ENCODE measurements at regions not wholly inside any gene's neighbourhood (a gene's known extent, or its start where the extent isn't known, plus 50 kb on each side); places are given as distances from the start of the nearest gene placed in this dataset.

GRCh38 chr2:158045362-158045761 is 56.3 kb upstream of the UPP2 start:
- intact Hi-C loops (cut with DNase I; ENCODE audit: low total_unique reads), result no loop called here
- no peaks in the 10 kb centered on the region for H3K4me1 ChIP-seq
- H3K36me3 ChIP-seq (ENCODE audit: low read depth, missing control alignments), result no peaks in the 10 kb centered on the region
- no peak overlapping the region for H3K4me3 ChIP-seq
- H3K27ac ChIP-seq, result no peak overlapping the region
- 88 to 94% methylated on average over 3 of the region's 3 CpGs for WGBS, 2 donors
- no peaks in the 10 kb centered on the region for H3K27me3 ChIP-seq
- no peak for DNase-seq
- no peaks in the 10 kb centered on the region for H3K9me3 ChIP-seq
- TF ChIP-seq CTCF (IDR thresholded peaks at IDR 0.05) (no peak), POLR2A (IDR thresholded peaks at IDR 0.05) (no peak)

- intact Hi-C loops (cut with DNase I; ENCODE audit: low total_unique reads), result no loop called here
- H3K27ac ChIP-seq, result no peak overlapping the region
- no peaks in the 10 kb centered on the region for H3K36me3 ChIP-seq (ENCODE audit: low read depth, missing control alignments)
- H3K27me3 ChIP-seq, result no peaks in the 10 kb centered on the region
- DNase-seq, result no peak
- no peak overlapping the region for H3K4me3 ChIP-seq
- H3K9me3 ChIP-seq, result no peaks in the 10 kb centered on the region
- H3K4me1 ChIP-seq, result no peaks in the 10 kb centered on the region
- WGBS, 2 donors, result 84% methylated on average over 5 of the region's 5 CpGs
- TF ChIP-seq POLR2A (IDR thresholded peaks at IDR 0.05) (no peak), CTCF (IDR thresholded peaks at IDR 0.05) (no peak)
Observed at GRCh38 chr2:158043181-158043948, 58.3 kb upstream of the UPP2 start.

GRCh38 chr2:158042666-158043065 is 59.0 kb upstream of the UPP2 start:
- Histone ChIP-seq H3K9me3 (no peaks in the 10 kb centered on the region), H3K4me3 (no peak overlapping the region), H3K27me3 (no peaks in the 10 kb centered on the region), H3K36me3 (ENCODE audit: low read depth, missing control alignments) (no peaks in the 10 kb centered on the region), H3K27ac (no peak overlapping the region), H3K4me1 (no peaks in the 10 kb centered on the region)
- WGBS, 2 donors, result 87 to 90% methylated on average over 6 of the region's 6 CpGs
- TF ChIP-seq CTCF (IDR thresholded peaks at IDR 0.05), result no peak
- no peak for TF ChIP-seq POLR2A (IDR thresholded peaks at IDR 0.05)
- no peak for DNase-seq
- intact Hi-C loops (cut with DNase I; ENCODE audit: low total_unique reads), result no loop called here

- Histone ChIP-seq H3K4me3 (no peak overlapping the region), H3K36me3 (ENCODE audit: low read depth, missing control alignments) (no peaks in the 10 kb centered on the region), H3K27ac (no peak overlapping the region), H3K27me3 (no peaks in the 10 kb centered on the region), H3K4me1 (no peaks in the 10 kb centered on the region), H3K9me3 (no peaks in the 10 kb centered on the region)
- TF ChIP-seq POLR2A (IDR thresholded peaks at IDR 0.05) (no peak), CTCF (IDR thresholded peaks at IDR 0.05) (no peak)
- intact Hi-C loops (cut with DNase I; ENCODE audit: low total_unique reads), result no loop called here
- no peak for DNase-seq
- WGBS, 2 donors, result 70 to 92% methylated on average over 2 of the region's 2 CpGs
Observed at GRCh38 chr2:158042245-158042644, 59.4 kb upstream of the UPP2 start.

- intact Hi-C loops (cut with DNase I; ENCODE audit: low total_unique reads), result no loop called here
- Histone ChIP-seq H3K4me1 (no peaks in the 10 kb centered on the region), H3K9me3 (no peaks in the 10 kb centered on the region), H3K27me3 (no peaks in the 10 kb centered on the region), H3K27ac (no peak overlapping the region), H3K4me3 (no peak overlapping the region), H3K36me3 (ENCODE audit: low read depth, missing control alignments) (no peaks in the 10 kb centered on the region)
- 86 to 90% methylated on average over 2 of the region's 2 CpGs for WGBS, 2 donors
- TF ChIP-seq CTCF (IDR thresholded peaks at IDR 0.05), result no peak
- no peak for DNase-seq
Observed at GRCh38 chr2:158041400-158041799, 60.3 kb upstream of the UPP2 start.
